Caco-2 (cell line): ENCODE measurements at regions not wholly inside any gene's neighbourhood (a gene's known extent, or its start where the extent isn't known, plus 50 kb on each side); places are given as distances from the start of the nearest gene placed in this dataset.
A peak's percentile ranks its signal among the peaks of the same experiment; 100 is the strongest.

Experiments used
- BruUV-seq: library from RNA; stranded (reverse); fragments of 400-500 nt; replicated peaks from 2 replicates; lab custom pipeline; 2021; lab: Mats Ljungman, UMichigan
- CTCF ChIA-PET: fragments of 300-600 bp; sonication (Branson Sonifier 250); formaldehyde crosslinking; loops from one replicate; lab custom pipeline; 2022; ENCODE audit warnings: antibody characterized with exemption; lab: Charles Lee
- POLR2A ChIA-PET: fragments of 300-600 bp; sonication (Branson Sonifier 250); formaldehyde crosslinking; loops from one replicate; lab custom pipeline; 2022; ENCODE audit warnings: antibody characterized with exemption; lab: Charles Lee
- DNase-seq, 2 experiments: peaks; one replicate each; pipeline versions ENCODE4 v3.0.0 to v3.0.0-alpha.2; 2020 to 2022
- H3K27me3 ChIP-seq: replicated peaks from 2 replicates; pipeline ENCODE4 v1.6.0; 2011; ENCODE audit warnings: low read length; ENCODE audit not compliant: control insufficient read depth, insufficient read depth
- H3K36me3 ChIP-seq: 2 replicates; pipeline ENCODE4 v1.5.1; 2011; ENCODE audit warnings: low read length; ENCODE audit not compliant: control insufficient read depth, insufficient read depth
- H3K4me1 ChIP-seq: fragments of 250-450 bp; sonication (Bioruptor Pico); 2 replicates; pipeline ENCODE4 v1.5.1; 2020; ENCODE audit warnings: mild to moderate bottlenecking
- H3K4me3 ChIP-seq: 2 replicates; pipeline ENCODE4 v1.5.1; 2011; ENCODE audit warnings: low read depth, mild to moderate bottlenecking, control low read depth, low read length
- H3K9me3 ChIP-seq: fragments of 250-450 bp; sonication (Bioruptor Pico); 2 replicates; pipeline ENCODE4 v1.5.1; 2020; ENCODE audit warnings: mild to moderate bottlenecking, moderate library complexity
- H3K27ac Mint-ChIP-seq: one replicate; pipeline ENCODE4 v1.8.0; 2022; ENCODE audit warnings: mixed read lengths; ENCODE audit not compliant: unreplicated experiment
- H3K27me3 Mint-ChIP-seq: one replicate; pipeline ENCODE4 v1.8.0; 2022; ENCODE audit warnings: mixed read lengths; ENCODE audit not compliant: insufficient read depth, unreplicated experiment
- H3K36me3 Mint-ChIP-seq: one replicate; pipeline ENCODE4 v1.8.0; 2022; ENCODE audit warnings: mild to moderate bottlenecking, mixed read lengths; ENCODE audit not compliant: insufficient read depth, unreplicated experiment
- H3K4me1 Mint-ChIP-seq: one replicate; pipeline ENCODE4 v1.8.0; 2022; ENCODE audit warnings: low read depth, mixed read lengths; ENCODE audit not compliant: unreplicated experiment
- H3K4me3 Mint-ChIP-seq: one replicate; pipeline ENCODE4 v1.8.0; 2022; ENCODE audit warnings: mild to moderate bottlenecking, moderate library complexity, mixed read lengths; ENCODE audit not compliant: unreplicated experiment
- H3K9me3 Mint-ChIP-seq: one replicate; pipeline ENCODE4 v1.8.0; 2022; ENCODE audit warnings: mixed read lengths; ENCODE audit not compliant: unreplicated experiment
- intact Hi-C: fragments of 100-400 bp; cut with micrococcal nuclease; formaldehyde crosslinking; loops from one replicate; pipeline ENCODE4 v1.10.0; 2022; ENCODE audit not compliant: unreplicated experiment
- TF ChIP-seq, protein P1 (sequence below), 2 experiments: fragments of 200-600 bp in 1 of 2; IDR thresholded peaks; 1 replicate in 1 of 2; 2 replicates in 1 of 2; pipeline versions ENCODE4 v1.5.1 to v1.8.0; 2011 to 2022; ENCODE audit warnings: antibody characterized with exemption in 1 of 2, control low read depth in 1 of 2, inconsistent platforms in 1 of 2, low read depth in 1 of 2, low read length in 1 of 2, mild to moderate bottlenecking in 1 of 2, moderate library complexity in 1 of 2; ENCODE audit not compliant: insufficient read depth in 1 of 2, severe bottlenecking in 1 of 2, unreplicated experiment in 1 of 2

DNA sequence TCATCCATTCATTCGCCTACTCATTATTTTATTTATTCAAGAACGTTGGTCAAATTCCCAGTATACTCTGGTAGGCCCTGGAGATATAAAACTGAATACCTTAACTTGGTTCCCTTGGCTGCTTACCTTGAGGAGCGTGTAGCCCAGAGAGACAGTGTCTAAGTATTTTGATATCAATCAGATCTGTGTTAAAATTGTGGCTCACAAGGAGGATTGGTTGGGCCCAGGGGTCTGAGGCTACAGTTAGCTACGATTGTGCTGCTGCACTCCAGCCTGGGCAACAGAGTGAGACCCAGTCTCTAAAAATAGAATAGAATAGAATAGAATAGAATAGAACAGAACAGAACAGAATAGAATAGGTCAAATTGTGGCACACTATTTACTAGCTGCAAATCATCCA lies 438.4 kb downstream of the ADAMTS20 start:
- H3K36me3 Mint-ChIP-seq: no peaks in the 10 kb centered on the region
- no peak overlapping the region for H3K27ac Mint-ChIP-seq
- Histone ChIP-seq H3K27me3 (no peaks in the 10 kb centered on the region), H3K9me3 (no peaks in the 10 kb centered on the region), H3K4me3 (no peak overlapping the region), H3K36me3 (no peaks in the 10 kb centered on the region), H3K4me1 (peaks cover 12% of the 10 kb centered on the region; the same call in 1 of the 2 replicates)
- peaks cover 7% of the 10 kb centered on the region for H3K4me1 Mint-ChIP-seq
- intact Hi-C loops: no loop called here
- ChIA-PET CTCF (no interaction called here), POLR2A (no interaction called here)
- TF ChIP-seq, protein P1, sequence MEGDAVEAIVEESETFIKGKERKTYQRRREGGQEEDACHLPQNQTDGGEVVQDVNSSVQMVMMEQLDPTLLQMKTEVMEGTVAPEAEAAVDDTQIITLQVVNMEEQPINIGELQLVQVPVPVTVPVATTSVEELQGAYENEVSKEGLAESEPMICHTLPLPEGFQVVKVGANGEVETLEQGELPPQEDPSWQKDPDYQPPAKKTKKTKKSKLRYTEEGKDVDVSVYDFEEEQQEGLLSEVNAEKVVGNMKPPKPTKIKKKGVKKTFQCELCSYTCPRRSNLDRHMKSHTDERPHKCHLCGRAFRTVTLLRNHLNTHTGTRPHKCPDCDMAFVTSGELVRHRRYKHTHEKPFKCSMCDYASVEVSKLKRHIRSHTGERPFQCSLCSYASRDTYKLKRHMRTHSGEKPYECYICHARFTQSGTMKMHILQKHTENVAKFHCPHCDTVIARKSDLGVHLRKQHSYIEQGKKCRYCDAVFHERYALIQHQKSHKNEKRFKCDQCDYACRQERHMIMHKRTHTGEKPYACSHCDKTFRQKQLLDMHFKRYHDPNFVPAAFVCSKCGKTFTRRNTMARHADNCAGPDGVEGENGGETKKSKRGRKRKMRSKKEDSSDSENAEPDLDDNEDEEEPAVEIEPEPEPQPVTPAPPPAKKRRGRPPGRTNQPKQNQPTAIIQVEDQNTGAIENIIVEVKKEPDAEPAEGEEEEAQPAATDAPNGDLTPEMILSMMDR (IDR thresholded peaks at IDR 0.05; ENCODE audit: insufficient read depth in 1 of 2, low read depth in 1 of 2, low read length in 1 of 2, severe bottlenecking in 1 of 2, unreplicated experiment in 1 of 2): no peak
- H3K27me3 Mint-ChIP-seq: no peaks in the 10 kb centered on the region
- DNase-seq: no peak
- H3K9me3 Mint-ChIP-seq: peaks cover 16% of the 10 kb centered on the region
- BruUV-seq: no TSS peak
- no peak overlapping the region for H3K4me3 Mint-ChIP-seq

DNA sequence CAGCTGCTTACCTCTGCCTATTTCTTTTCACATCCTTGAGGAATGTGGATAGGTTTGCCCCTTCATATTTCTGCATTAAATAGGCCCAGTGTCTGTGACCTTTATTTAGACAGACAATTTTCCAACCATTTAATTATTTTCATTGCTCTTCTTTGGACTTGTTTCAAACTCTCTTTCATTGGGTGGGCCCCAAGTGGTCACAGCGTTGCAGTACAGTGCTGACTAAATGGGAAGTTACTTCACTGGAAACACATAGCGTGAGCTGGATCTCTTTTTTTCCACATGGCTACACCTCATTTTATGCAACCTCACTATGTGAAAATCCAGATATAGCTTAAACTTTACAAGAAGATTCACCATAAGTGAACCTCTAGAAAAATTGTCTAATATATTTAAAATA lies 438.9 kb downstream of the ADAMTS20 start:
- POLR2A ChIA-PET: no interaction called here

DNA sequence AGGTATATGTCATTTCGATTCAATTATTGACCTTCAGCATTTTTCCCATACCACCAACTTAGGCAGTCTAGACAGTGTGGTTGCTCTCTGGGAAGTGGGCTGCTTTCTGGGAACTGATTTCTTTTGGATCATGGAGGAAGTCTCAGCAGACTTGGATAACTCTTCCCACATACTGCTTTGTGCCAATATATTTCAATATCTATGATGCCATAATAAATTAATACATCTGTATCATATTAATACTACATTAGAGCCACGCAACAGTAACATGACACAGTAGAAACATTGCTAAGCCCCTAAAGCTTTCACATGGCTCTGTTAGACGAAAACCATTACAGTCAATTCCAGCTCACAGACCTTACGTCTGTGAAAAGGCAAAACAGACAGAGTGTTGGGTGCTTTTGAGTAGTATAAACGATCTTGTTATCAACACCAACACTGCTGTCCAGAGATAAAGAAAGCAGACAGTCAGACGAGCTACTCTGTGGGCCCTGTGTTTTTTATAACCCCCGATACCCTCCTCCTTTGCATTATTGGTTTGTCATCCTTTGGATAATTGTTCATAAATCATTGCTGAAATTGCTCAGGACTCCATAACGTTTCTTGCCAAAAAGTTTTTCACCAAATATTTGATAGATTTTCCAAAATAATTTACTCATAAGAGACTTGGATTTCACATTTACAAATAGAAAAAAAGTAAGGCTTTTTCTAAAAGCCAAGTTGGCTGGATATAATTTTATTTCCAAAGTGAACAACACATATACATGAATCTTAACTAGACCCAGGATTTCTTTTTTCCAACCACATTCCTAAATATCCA lies 439.7 kb downstream of the ADAMTS20 start:
- ChIA-PET POLR2A (no interaction called here), CTCF (no interaction called here)
- Mint-ChIP-seq H3K27ac (no peak overlapping the region), H3K27me3 (no peaks in the 10 kb centered on the region), H3K4me1 (peaks cover 7% of the 10 kb centered on the region), H3K9me3 (peaks cover 16% of the 10 kb centered on the region), H3K4me3 (peak overlapping the region; percentile 46), H3K36me3 (no peaks in the 10 kb centered on the region)
- Histone ChIP-seq H3K4me3 (no peak overlapping the region), H3K9me3 (no peaks in the 10 kb centered on the region), H3K27me3 (no peaks in the 10 kb centered on the region), H3K4me1 (peaks cover 13% of the 10 kb centered on the region; the same call in 1 of the 2 replicates), H3K36me3 (no peaks in the 10 kb centered on the region)
- TF ChIP-seq, protein P1 (IDR thresholded peaks at IDR 0.05; ENCODE audit: insufficient read depth in 1 of 2, low read depth in 1 of 2, low read length in 1 of 2, severe bottlenecking in 1 of 2, unreplicated experiment in 1 of 2): no peak
- DNase-seq: no peak
- intact Hi-C loops: no loop called here
- BruUV-seq: no TSS peak

More for the DNA sequence above, 438.9 kb downstream of the ADAMTS20 start:
- Histone ChIP-seq H3K27me3 (no peaks in the 10 kb centered on the region), H3K4me1 (peaks cover 13% of the 10 kb centered on the region; the same call in 1 of the 2 replicates), H3K4me3 (no peak overlapping the region), H3K36me3 (no peaks in the 10 kb centered on the region), H3K9me3 (no peaks in the 10 kb centered on the region)
- no peak for DNase-seq
- intact Hi-C loops: no loop called here
- Mint-ChIP-seq H3K9me3 (peaks cover 16% of the 10 kb centered on the region), H3K4me1 (peaks cover 7% of the 10 kb centered on the region), H3K27ac (no peak overlapping the region), H3K4me3 (no peak overlapping the region), H3K27me3 (no peaks in the 10 kb centered on the region), H3K36me3 (no peaks in the 10 kb centered on the region)
- TF ChIP-seq, protein P1 (IDR thresholded peaks at IDR 0.05; ENCODE audit: insufficient read depth in 1 of 2, low read depth in 1 of 2, low read length in 1 of 2, severe bottlenecking in 1 of 2, unreplicated experiment in 1 of 2): no peak
- no TSS peak for BruUV-seq
- CTCF ChIA-PET: no interaction called here
